GM12875 (cell line): ENCODE measurements at regions not wholly inside any gene's neighbourhood (a gene's known extent, or its start where the extent isn't known, plus 50 kb on each side); places are given as distances from the start of the nearest gene placed in this dataset.
A peak's percentile ranks its signal among the peaks of the same experiment; 100 is the strongest.
"Not testable (repeated sequence)": the region's sequence is repeated elsewhere in the genome, so short reads cannot be mapped to it uniquely, and the experiment has no call there.

ENCODE experiments used
- H3K4me3 ChIP-seq: one replicate; pipeline ENCODE4 v1.5.1; 2011; ENCODE audit warnings: low read depth, low read length, control low read depth
- CTCF ChIP-seq: IDR thresholded peaks from 2 replicates; pipeline ENCODE4 v1.5.1; 2011; ENCODE audit warnings: low read depth, mild to moderate bottlenecking, control low read depth, inconsistent platforms, low read length, moderate library complexity, borderline replicate concordance; ENCODE audit not compliant: insufficient read depth

GRCh38 chr5:62199792-62200716 lies 106.0 kb upstream of the KIF2A start:
- no peak for TF ChIP-seq CTCF
- no peak overlapping the region for H3K4me3 ChIP-seq

- no peak overlapping the region for H3K4me3 ChIP-seq
- 0 out of 2 replicates have a peak, but pooled peaks have one; percentile 10 for TF ChIP-seq CTCF
Observed at GRCh38 chr5:62206150-62206829, 99.7 kb upstream of the KIF2A start.

GRCh38 chr5:62208218-62208852 lies 97.7 kb upstream of the KIF2A start:
- H3K4me3 ChIP-seq = no peak overlapping the region
- no peak for TF ChIP-seq CTCF

- no peak overlapping the region for H3K4me3 ChIP-seq
- no peak for TF ChIP-seq CTCF
Observed at GRCh38 chr5:62211405-62211804, 94.6 kb upstream of the KIF2A start.

- TF ChIP-seq CTCF = no peak
- no peak overlapping the region for H3K4me3 ChIP-seq
Observed at GRCh38 chr5:62212648-62213047, 93.4 kb upstream of the KIF2A start.

- H3K4me3 ChIP-seq = no peak overlapping the region
- TF ChIP-seq CTCF = no peak
Observed at GRCh38 chr5:62214701-62215100, 91.3 kb upstream of the KIF2A start.

GRCh38 chr5:62216603-62217002 lies 89.4 kb upstream of the KIF2A start:
- not testable (repeated sequence) for H3K4me3 ChIP-seq

- not testable (repeated sequence) for H3K4me3 ChIP-seq
Observed at GRCh38 chr5:62217095-62217494, 88.9 kb upstream of the KIF2A start.

- not testable (repeated sequence) for H3K4me3 ChIP-seq
Observed at GRCh38 chr5:62218860-62219259, 87.1 kb upstream of the KIF2A start.

GRCh38 chr5:62221881-62222280 lies 84.1 kb upstream of the KIF2A start:
- not testable (repeated sequence) for H3K4me3 ChIP-seq

GRCh38 chr5:62222305-62222704 lies 83.7 kb upstream of the KIF2A start:
- not testable (repeated sequence) for H3K4me3 ChIP-seq
